ENCODE measurements at regions not wholly inside any gene's neighbourhood (a gene's known extent, or its start where the extent isn't known, plus 50 kb on each side); places are given as distances from the start of the nearest gene placed in this dataset.

DNA sequence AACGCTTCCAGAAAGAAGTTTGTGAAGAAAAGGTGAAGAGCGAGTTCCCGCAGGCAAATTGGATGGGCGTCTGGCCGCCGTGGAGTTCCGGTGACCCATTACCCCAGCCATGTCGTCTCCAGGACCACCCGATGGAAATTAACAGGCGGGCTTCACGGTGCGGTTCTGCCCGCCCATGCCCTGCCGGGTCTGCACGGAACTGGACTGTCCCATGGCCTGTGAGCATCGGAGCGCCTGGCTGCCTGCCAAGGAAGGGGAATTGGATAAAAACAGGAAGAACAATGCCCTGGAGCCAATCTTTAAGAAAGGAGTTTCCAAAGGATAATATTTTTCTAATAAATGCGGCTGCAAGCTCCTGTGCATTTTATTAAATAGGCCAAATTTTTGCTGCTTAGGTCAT lies 319.8 kb upstream of the SLC7A11 start:
- no peak overlapping the region for H3K27ac ChIP-seq
- TF ChIP-seq, protein P1, sequence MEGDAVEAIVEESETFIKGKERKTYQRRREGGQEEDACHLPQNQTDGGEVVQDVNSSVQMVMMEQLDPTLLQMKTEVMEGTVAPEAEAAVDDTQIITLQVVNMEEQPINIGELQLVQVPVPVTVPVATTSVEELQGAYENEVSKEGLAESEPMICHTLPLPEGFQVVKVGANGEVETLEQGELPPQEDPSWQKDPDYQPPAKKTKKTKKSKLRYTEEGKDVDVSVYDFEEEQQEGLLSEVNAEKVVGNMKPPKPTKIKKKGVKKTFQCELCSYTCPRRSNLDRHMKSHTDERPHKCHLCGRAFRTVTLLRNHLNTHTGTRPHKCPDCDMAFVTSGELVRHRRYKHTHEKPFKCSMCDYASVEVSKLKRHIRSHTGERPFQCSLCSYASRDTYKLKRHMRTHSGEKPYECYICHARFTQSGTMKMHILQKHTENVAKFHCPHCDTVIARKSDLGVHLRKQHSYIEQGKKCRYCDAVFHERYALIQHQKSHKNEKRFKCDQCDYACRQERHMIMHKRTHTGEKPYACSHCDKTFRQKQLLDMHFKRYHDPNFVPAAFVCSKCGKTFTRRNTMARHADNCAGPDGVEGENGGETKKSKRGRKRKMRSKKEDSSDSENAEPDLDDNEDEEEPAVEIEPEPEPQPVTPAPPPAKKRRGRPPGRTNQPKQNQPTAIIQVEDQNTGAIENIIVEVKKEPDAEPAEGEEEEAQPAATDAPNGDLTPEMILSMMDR (conservative IDR thresholded peaks at IDR 0.05): no peak

DNA sequence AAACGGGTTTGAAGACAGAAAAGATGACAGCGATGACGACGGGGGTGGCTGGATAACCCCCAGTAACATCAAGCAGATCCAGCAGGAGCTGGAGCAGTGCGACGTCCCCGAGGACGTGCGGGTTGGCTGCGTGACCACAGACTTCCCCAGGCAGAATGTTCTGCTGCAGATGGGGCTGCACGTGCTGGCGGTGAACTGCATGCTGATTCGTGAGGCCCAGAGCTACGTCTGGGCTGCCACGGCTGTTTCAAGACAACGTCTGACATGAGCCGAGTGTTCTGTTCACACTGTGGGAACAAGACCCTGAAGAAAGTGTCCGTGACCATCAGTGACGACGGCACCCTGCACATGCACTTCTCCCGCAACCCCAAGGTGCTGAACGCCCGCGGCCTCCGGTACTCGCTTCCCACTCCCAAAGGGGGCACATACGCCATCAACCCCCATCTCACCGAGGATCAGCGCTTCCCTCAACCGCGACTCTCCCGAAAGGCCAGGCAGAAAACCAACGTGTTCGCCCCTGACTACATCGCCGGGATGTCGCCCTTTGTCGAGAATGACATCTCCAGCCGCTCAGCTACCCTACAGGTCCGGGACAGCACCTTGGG lies 319.2 kb upstream of the SLC7A11 start:
- H3K27ac ChIP-seq: no peak overlapping the region
- TF ChIP-seq, protein P1 (conservative IDR thresholded peaks at IDR 0.05): no peak

DNA sequence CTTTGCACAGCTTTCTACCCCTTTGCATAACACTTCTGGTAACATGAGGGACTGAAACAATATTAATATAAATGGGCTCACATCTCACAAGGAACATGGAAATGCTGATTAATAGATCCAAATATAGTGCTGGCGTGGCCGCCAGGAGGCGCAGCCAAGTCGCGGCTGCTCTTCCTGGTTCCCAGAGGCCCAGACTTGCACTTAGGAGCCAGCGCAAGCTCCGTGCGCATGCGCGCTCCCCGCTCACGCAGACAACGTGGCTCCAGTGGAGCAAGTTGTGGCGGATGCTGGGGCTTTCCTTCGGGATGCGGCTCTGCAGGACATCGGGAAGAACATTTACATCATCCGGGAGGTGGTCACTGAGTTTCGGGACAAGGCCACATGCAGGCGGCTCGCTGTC lies 318.3 kb upstream of the SLC7A11 start:
- H3K27ac ChIP-seq: no peak overlapping the region
- TF ChIP-seq, protein P1 (conservative IDR thresholded peaks at IDR 0.05): no peak

DNA sequence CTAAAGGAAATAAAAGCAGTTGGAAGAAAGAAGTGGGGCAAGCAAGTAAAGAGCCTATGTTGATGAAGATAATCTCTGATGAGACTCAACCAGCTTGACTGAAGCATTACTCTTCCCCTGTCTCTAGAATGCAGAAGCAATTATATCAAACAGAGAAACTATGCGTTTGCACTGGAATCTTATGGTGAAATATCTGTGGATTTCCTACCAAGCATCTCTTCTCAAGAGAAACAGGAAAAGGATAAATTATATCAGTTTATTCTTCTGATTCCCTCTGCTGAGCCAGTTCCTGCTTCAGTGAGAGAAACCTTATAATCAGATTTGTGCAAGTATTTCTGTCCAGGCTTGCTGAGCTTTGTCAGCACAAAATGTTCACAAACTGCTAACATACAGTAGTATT lies 316.7 kb upstream of the SLC7A11 start:
- TF ChIP-seq, protein P1 (conservative IDR thresholded peaks at IDR 0.05): no peak
- no peak overlapping the region for H3K27ac ChIP-seq

DNA sequence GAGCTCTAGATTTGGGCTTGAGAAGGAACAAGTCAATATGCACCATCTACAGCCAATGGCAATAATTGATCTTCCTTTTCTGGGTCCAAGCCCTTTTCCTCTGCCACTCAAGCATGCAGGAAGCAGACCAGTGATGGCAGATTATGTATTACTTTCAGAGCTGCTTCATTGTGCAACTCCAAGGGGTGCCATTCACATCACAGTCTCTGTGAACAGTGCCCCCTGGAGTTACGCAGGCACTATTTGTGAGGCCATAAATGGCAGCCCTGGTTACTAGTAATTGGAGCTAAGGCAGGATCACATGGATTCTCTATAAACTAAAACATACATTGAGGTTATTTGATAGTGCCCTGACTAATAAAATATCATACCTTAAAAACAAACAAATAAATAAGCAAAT lies 313.4 kb upstream of the SLC7A11 start:
- TF ChIP-seq, protein P1 (conservative IDR thresholded peaks at IDR 0.05): no peak
- H3K27ac ChIP-seq: no peak overlapping the region

DNA sequence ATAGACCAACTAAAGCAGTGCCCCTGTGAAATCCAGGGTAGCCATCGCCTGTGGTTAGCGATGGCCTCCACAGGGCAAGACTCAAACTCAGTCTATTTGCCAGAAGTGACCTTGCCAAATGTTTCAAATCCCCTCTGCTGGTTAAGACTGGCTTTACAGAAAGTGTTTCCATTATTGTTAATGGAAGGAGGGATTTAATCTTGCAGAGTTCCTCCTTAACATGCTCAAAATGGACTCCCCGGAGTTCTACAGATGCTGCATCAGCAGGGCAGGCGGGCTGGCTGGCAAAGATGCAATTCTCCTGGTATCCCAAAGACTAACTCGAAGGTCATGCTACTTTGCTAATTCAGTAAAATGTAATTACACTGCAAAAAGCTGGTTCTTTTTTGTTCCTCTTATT lies 313.0 kb upstream of the SLC7A11 start:
- TF ChIP-seq, protein P1 (conservative IDR thresholded peaks at IDR 0.05): no peak
- no peak overlapping the region for H3K27ac ChIP-seq

DNA sequence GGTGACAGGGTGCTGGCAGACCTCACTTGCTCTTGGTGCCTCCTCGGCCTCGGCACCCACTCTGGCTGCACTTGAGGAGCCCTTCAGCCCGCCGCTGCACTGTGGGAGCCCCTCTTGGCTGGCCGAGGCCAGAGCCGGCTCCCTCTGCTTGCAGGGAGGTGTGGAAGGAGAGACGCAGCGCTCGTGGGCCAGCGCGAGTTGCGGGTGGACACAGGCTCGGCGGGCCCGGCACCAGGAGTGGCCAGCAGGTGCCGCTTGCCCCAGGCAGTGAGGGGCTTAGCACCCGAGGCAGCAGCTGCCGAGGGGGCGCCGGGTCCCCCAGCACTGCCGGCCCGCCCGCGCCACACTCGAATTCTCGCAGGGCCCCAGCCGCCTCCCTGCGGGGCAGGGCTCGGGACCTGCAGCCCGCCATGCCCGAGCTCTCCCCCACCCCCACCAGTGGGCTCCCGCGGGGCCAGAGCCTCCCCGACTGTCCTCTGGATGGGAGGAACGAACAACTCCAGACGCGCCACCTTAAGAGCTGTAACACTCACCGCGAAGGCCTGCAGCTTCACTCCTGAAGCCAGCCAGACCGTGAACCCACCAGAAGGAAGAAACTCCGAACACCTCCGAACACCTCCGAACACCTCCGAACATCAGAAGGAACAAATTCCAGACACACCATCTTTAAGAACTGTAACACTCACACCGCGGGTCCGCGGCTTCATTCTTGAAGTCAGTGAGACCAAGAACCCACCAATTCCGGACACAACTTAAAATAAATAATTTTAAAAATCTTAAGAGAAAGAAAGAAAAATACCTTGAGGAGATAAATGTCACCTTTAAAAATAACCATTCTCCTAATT lies 311.1 kb upstream of the SLC7A11 start:
- no peak overlapping the region for H3K27ac ChIP-seq
- TF ChIP-seq, protein P1 (conservative IDR thresholded peaks at IDR 0.05): no peak

All from VCaP (cell line).